ENCODE measurements at regions not wholly inside any gene's neighbourhood (a gene's known extent, or its start where the extent isn't known, plus 50 kb on each side); places are given as distances from the start of the nearest gene placed in this dataset.
"Not testable (repeated sequence)": the region's sequence is repeated elsewhere in the genome, so short reads cannot be mapped to it uniquely, and the experiment has no call there.

- TF ChIP-seq CTCF (IDR thresholded peaks at IDR 0.05), result no peak
- Histone ChIP-seq H3K4me1 (ENCODE audit: low read depth) (peaks cover 8% of the 10 kb centered on the region), H3K9me3 (no peaks in the 10 kb centered on the region), H3K36me3 (ENCODE audit: low read depth) (no peaks in the 10 kb centered on the region), H3K4me3 (no peak overlapping the region)
- DNase-seq, result no peak
- intact Hi-C loops (cut with DNase I, micrococcal nuclease), result no loop called here
- peak; percentile 77 for ATAC-seq
Observed at GRCh38 chr4:111435986-111436744, 709.1 kb upstream of the FAM241A start.

- ATAC-seq (no peak), DNase-seq (no peak)
- TF ChIP-seq CTCF (IDR thresholded peaks at IDR 0.05), result no peak
- Histone ChIP-seq H3K9me3 (no peaks in the 10 kb centered on the region), H3K4me3 (no peak overlapping the region), H3K36me3 (ENCODE audit: low read depth) (no peaks in the 10 kb centered on the region), H3K4me1 (ENCODE audit: low read depth) (no peaks in the 10 kb centered on the region)
- intact Hi-C loops (cut with DNase I, micrococcal nuclease), result no loop called here
Observed at GRCh38 chr4:111441687-111442086, 703.6 kb upstream of the FAM241A start.

GRCh38 chr4:111444836-111445235 is 700.4 kb upstream of the FAM241A start:
- H3K4me3 ChIP-seq; H3K4me1 ChIP-seq (ENCODE audit: low read depth); H3K36me3 ChIP-seq (ENCODE audit: low read depth); ATAC-seq; DNase-seq; H3K9me3 ChIP-seq; intact Hi-C loops (cut with DNase I, micrococcal nuclease): not testable (repeated sequence)

- no peaks in the 10 kb centered on the region for H3K36me3 ChIP-seq (ENCODE audit: low read depth)
- H3K4me1 ChIP-seq (ENCODE audit: low read depth), result no peaks in the 10 kb centered on the region
- ATAC-seq (peak; percentile 78), DNase-seq (no peak)
- intact Hi-C loops (cut with DNase I, micrococcal nuclease), result no loop called here
- no peaks in the 10 kb centered on the region for H3K9me3 ChIP-seq
- no peak for TF ChIP-seq CTCF (IDR thresholded peaks at IDR 0.05)
- H3K4me3 ChIP-seq, result no peak overlapping the region
Observed at GRCh38 chr4:111449657-111450056, 695.6 kb upstream of the FAM241A start.

- Histone ChIP-seq H3K9me3 (no peaks in the 10 kb centered on the region), H3K4me3 (no peak overlapping the region), H3K4me1 (ENCODE audit: low read depth) (no peaks in the 10 kb centered on the region), H3K36me3 (ENCODE audit: low read depth) (no peaks in the 10 kb centered on the region)
- ATAC-seq (peak; percentile 60), DNase-seq (no peak)
- intact Hi-C loops (cut with DNase I, micrococcal nuclease), result no loop called here
- TF ChIP-seq CTCF (IDR thresholded peaks at IDR 0.05), result no peak
Observed at GRCh38 chr4:111450867-111451266, 694.4 kb upstream of the FAM241A start.

- Histone ChIP-seq H3K4me3 (no peak overlapping the region), H3K36me3 (ENCODE audit: low read depth) (no peaks in the 10 kb centered on the region), H3K4me1 (ENCODE audit: low read depth) (no peaks in the 10 kb centered on the region), H3K9me3 (no peaks in the 10 kb centered on the region)
- intact Hi-C loops (cut with DNase I, micrococcal nuclease), result no loop called here
- no peak for ATAC-seq
- no peak for TF ChIP-seq CTCF (IDR thresholded peaks at IDR 0.05)
- no peak for DNase-seq
Observed at GRCh38 chr4:111453216-111453615, 692.0 kb upstream of the FAM241A start.

Measured in mucosa of descending colon (tissue), 3 donors.